Hepatocyte (in vitro differentiated cells): ENCODE measurements at regions not wholly inside any gene's neighbourhood (a gene's known extent, or its start where the extent isn't known, plus 50 kb on each side); places are given as distances from the start of the nearest gene placed in this dataset.

Experiments
- DNase-seq: peaks from one replicate; pipeline ENCODE4 v3.0.0-alpha.2; 2016; ENCODE audit warnings: low spot score
- H2AFZ ChIP-seq: fragments of 200-600 bp; sonication (generic); 2 replicates; pipeline ENCODE4 v1.6.0; 2016; ENCODE audit warnings: antibody characterized with exemption, mild to moderate bottlenecking
- H3K27ac ChIP-seq: fragments of 200-600 bp; sonication (generic); 2 replicates; pipeline ENCODE4 v1.5.1; 2016; ENCODE audit warnings: mild to moderate bottlenecking
- H3K27me3 ChIP-seq: fragments of 200-600 bp; sonication (generic); 2 replicates; pipeline ENCODE4 v1.6.1; 2016
- H3K36me3 ChIP-seq: fragments of 200-600 bp; sonication (generic); replicated peaks from 2 replicates; pipeline ENCODE4 v1.5.1; 2016; ENCODE audit warnings: low read depth; ENCODE audit not compliant: insufficient read depth
- H3K4me1 ChIP-seq: fragments of 200-600 bp; sonication (generic); 2 replicates; pipeline ENCODE4 v1.5.1; 2016; ENCODE audit warnings: mild to moderate bottlenecking, moderate library complexity; ENCODE audit not compliant: insufficient read depth
- H3K4me2 ChIP-seq: fragments of 200-600 bp; sonication (generic); 2 replicates; pipeline ENCODE4 v1.6.0; 2016
- H3K4me3 ChIP-seq: fragments of 200-600 bp; sonication (generic); 2 replicates; pipeline ENCODE4 v1.5.1; 2016; ENCODE audit warnings: mild to moderate bottlenecking
- H3K79me2 ChIP-seq: fragments of 200-600 bp; sonication (generic); 2 replicates; pipeline ENCODE4 v1.6.0; 2017; ENCODE audit warnings: mild to moderate bottlenecking
- H3K9me2 ChIP-seq: fragments of 200-600 bp; sonication (generic); replicated peaks from 2 replicates; pipeline ENCODE4 v1.6.0; 2017; ENCODE audit warnings: mild to moderate bottlenecking; ENCODE audit not compliant: insufficient read depth
- H3K9me3 ChIP-seq: fragments of 200-600 bp; sonication (generic); 2 replicates; pipeline ENCODE4 v1.5.1; 2016; ENCODE audit warnings: low read depth, mild to moderate bottlenecking
- H4K20me1 ChIP-seq: fragments of 200-600 bp; sonication (generic); 2 replicates; pipeline ENCODE4 v1.6.0; 2016; ENCODE audit warnings: mild to moderate bottlenecking; ENCODE audit not compliant: insufficient read depth, poor library complexity, severe bottlenecking
- CTCF ChIP-seq: fragments of 200-600 bp; sonication (generic); IDR thresholded peaks from 2 replicates; pipeline ENCODE4 v1.5.1; 2016; ENCODE audit warnings: antibody characterized with exemption, mild to moderate bottlenecking; ENCODE audit not compliant: poor library complexity
- EZH2 ChIP-seq: fragments of 200-600 bp; sonication (generic); IDR thresholded peaks from 2 replicates; pipeline ENCODE4 v1.6.1; 2016; ENCODE audit warnings: antibody characterized with exemption, mild to moderate bottlenecking, borderline replicate concordance
- EZH2phosphoT487 ChIP-seq: fragments of 200-600 bp; sonication (generic); IDR thresholded peaks from one replicate; pipeline ENCODE4 v1.6.1; 2018; ENCODE audit warnings: antibody characterized with exemption, mild to moderate bottlenecking, low read depth, moderate library complexity; ENCODE audit not compliant: unreplicated experiment, severe bottlenecking
- WGBS: methylation state at CpG from one replicate; pipeline ENCODE4 v1.1.6; 2016; ENCODE audit warnings: low lambda C conversion rate; ENCODE audit errors: missing lambda C conversion rate; 5-methylcytosine and 5-hydroxymethylcytosine counted together

GRCh38 chr2:137900421-137901141 lies 63.7 kb upstream of the HNMT start:
- H3K9me3 ChIP-seq: no peaks in the 10 kb centered on the region
- no peak overlapping the region for H2AFZ ChIP-seq
- TF ChIP-seq EZH2 (no peak), CTCF (no peak), EZH2phosphoT487 (no peak)
- H3K27me3 ChIP-seq: no peaks in the 10 kb centered on the region
- no peak overlapping the region for H3K4me2 ChIP-seq
- H3K79me2 ChIP-seq: no peaks in the 10 kb centered on the region
- no peaks in the 10 kb centered on the region for H4K20me1 ChIP-seq
- WGBS: 72% methylated on average over 4 of the region's 4 CpGs
- H3K4me3 ChIP-seq: no peak overlapping the region
- H3K36me3 ChIP-seq: no peaks in the 10 kb centered on the region
- no peak overlapping the region for H3K27ac ChIP-seq
- no peaks in the 10 kb centered on the region for H3K9me2 ChIP-seq
- no peak for DNase-seq
- H3K4me1 ChIP-seq: no peaks in the 10 kb centered on the region

GRCh38 chr2:137910641-137911040 lies 53.6 kb upstream of the HNMT start:
- no peaks in the 10 kb centered on the region for H4K20me1 ChIP-seq
- H3K36me3 ChIP-seq: no peaks in the 10 kb centered on the region
- H3K4me2 ChIP-seq: no peak overlapping the region
- H3K9me2 ChIP-seq: no peaks in the 10 kb centered on the region
- WGBS: 34% methylated on average over 4 of the region's 4 CpGs
- H3K9me3 ChIP-seq: no peaks in the 10 kb centered on the region
- DNase-seq: peak; percentile 33
- no peak overlapping the region for H2AFZ ChIP-seq
- no peaks in the 10 kb centered on the region for H3K79me2 ChIP-seq
- H3K4me1 ChIP-seq: no peaks in the 10 kb centered on the region
- H3K27me3 ChIP-seq: no peaks in the 10 kb centered on the region
- no peak overlapping the region for H3K27ac ChIP-seq
- TF ChIP-seq EZH2 (no peak), EZH2phosphoT487 (no peak), CTCF (peak; percentile 76)
- no peak overlapping the region for H3K4me3 ChIP-seq

- no peak for DNase-seq
Observed at GRCh38 chr2:137912371-137912770, 51.9 kb upstream of the HNMT start.

More at GRCh38 chr2:137912371-137912770, 51.9 kb upstream of the HNMT start:
- WGBS: 84% methylated on average over 2 of the region's 2 CpGs
- H3K9me2 ChIP-seq: no peaks in the 10 kb centered on the region
- H3K4me1 ChIP-seq: no peaks in the 10 kb centered on the region
- no peaks in the 10 kb centered on the region for H3K27me3 ChIP-seq
- H3K79me2 ChIP-seq: no peaks in the 10 kb centered on the region
- TF ChIP-seq EZH2 (no peak), CTCF (no peak), EZH2phosphoT487 (no peak)
- H4K20me1 ChIP-seq: no peaks in the 10 kb centered on the region
- H2AFZ ChIP-seq: no peak overlapping the region
- H3K36me3 ChIP-seq: no peaks in the 10 kb centered on the region
- no peak overlapping the region for H3K4me3 ChIP-seq
- no peaks in the 10 kb centered on the region for H3K9me3 ChIP-seq
- no peak overlapping the region for H3K4me2 ChIP-seq
- no peak overlapping the region for H3K27ac ChIP-seq
